NT2/D1 (cell line): ENCODE measurements at regions not wholly inside any gene's neighbourhood (a gene's known extent, or its start where the extent isn't known, plus 50 kb on each side); places are given as distances from the start of the nearest gene placed in this dataset.
"Not testable (repeated sequence)": the region's sequence is repeated elsewhere in the genome, so short reads cannot be mapped to it uniquely, and the experiment has no call there.

Experiments
- DNase-seq: peaks from one replicate; pipeline ENCODE4 v3.0.0-alpha.2; 2011; ENCODE audit warnings: low read depth, low spot score
- H3K27me3 ChIP-seq: 2 replicates; pipeline ENCODE4 v1.6.0; 2011; ENCODE audit warnings: mild to moderate bottlenecking; ENCODE audit not compliant: insufficient read length, insufficient read depth
- H3K36me3 ChIP-seq: 2 replicates; pipeline ENCODE4 v1.6.1; 2011; ENCODE audit warnings: mild to moderate bottlenecking, low read length, mixed read lengths; ENCODE audit not compliant: insufficient read depth, insufficient read length
- H3K4me1 ChIP-seq: 2 replicates; pipeline ENCODE4 v1.5.1; 2011; ENCODE audit not compliant: insufficient read depth, insufficient read length
- H3K4me3 ChIP-seq: 2 replicates; pipeline ENCODE4 v1.5.1; 2011; ENCODE audit warnings: low read depth; ENCODE audit not compliant: insufficient read length
- H3K9ac ChIP-seq: 2 replicates; pipeline ENCODE4 v1.6.0; 2011; ENCODE audit warnings: low read depth; ENCODE audit not compliant: insufficient read length
- H3K9me3 ChIP-seq: 2 replicates; pipeline ENCODE4 v1.5.1; 2011; ENCODE audit warnings: mild to moderate bottlenecking, low read length; ENCODE audit not compliant: insufficient read depth
- SUZ12 ChIP-seq: IDR thresholded peaks from 2 replicates; pipeline ENCODE4 v1.6.1; 2011; ENCODE audit not compliant: insufficient read length, insufficient read depth; ENCODE audit errors: extremely low read depth
- YY1 ChIP-seq: IDR thresholded peaks from 2 replicates; pipeline ENCODE4 v1.6.1; 2011; ENCODE audit not compliant: insufficient read length, insufficient read depth
- ZNF274 ChIP-seq: IDR thresholded peaks from 2 replicates; pipeline ENCODE4 v1.6.1; 2011; ENCODE audit warnings: mild to moderate bottlenecking, low read depth, low read length

GRCh38 chrX:139388254-139388653 is 142.3 kb upstream of the F9 start:
- DNase-seq = no peak
- no peaks in the 10 kb centered on the region for H3K27me3 ChIP-seq
- no peaks in the 10 kb centered on the region for H3K4me1 ChIP-seq
- H3K4me3 ChIP-seq = no peak overlapping the region
- TF ChIP-seq SUZ12 (no peak), YY1 (no peak), ZNF274 (no peak)
- no peak overlapping the region for H3K9ac ChIP-seq
- H3K9me3 ChIP-seq = no peaks in the 10 kb centered on the region
- H3K36me3 ChIP-seq = no peaks in the 10 kb centered on the region

- H3K9ac ChIP-seq = no peak overlapping the region
- TF ChIP-seq ZNF274 = no peak
- no peak for TF ChIP-seq SUZ12
- no peak for TF ChIP-seq YY1
- no peaks in the 10 kb centered on the region for H3K9me3 ChIP-seq
- no peaks in the 10 kb centered on the region for H3K36me3 ChIP-seq
- no peak for DNase-seq
- H3K4me3 ChIP-seq = no peak overlapping the region
- H3K4me1 ChIP-seq = no peaks in the 10 kb centered on the region
- H3K27me3 ChIP-seq = no peaks in the 10 kb centered on the region
Measured at GRCh38 chrX:139382529-139382928, 148.0 kb upstream of the F9 start.

DNA sequence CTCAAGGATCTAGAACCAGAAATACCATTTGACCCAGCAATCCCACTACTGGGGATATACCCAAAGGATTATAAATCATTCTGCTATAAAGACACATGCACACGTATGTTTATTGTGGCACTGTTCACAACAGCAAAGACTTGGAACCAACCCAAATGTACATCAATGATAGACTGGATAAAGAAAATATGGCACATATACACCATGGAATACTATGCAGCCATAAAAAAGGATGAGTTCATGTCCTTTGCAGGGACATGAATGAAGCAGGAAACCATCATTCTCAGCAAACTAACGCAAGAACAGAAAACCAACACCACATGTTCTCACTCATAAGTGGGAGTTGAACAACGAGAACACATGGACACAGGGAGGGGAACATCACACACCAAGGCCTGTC is 154.0 kb upstream of the F9 start:
- not testable (repeated sequence) for H3K4me1 ChIP-seq, H3K9me3 ChIP-seq, H3K36me3 ChIP-seq, H3K9ac ChIP-seq, H3K4me3 ChIP-seq, H3K27me3 ChIP-seq, DNase-seq

- Histone ChIP-seq H3K36me3 (no peaks in the 10 kb centered on the region), H3K27me3 (no peaks in the 10 kb centered on the region)
- no peak for TF ChIP-seq YY1
- TF ChIP-seq ZNF274 = no peak
- TF ChIP-seq SUZ12 = no peak
Measured at GRCh38 chrX:139360356-139360755, 170.2 kb upstream of the F9 start.

DNA sequence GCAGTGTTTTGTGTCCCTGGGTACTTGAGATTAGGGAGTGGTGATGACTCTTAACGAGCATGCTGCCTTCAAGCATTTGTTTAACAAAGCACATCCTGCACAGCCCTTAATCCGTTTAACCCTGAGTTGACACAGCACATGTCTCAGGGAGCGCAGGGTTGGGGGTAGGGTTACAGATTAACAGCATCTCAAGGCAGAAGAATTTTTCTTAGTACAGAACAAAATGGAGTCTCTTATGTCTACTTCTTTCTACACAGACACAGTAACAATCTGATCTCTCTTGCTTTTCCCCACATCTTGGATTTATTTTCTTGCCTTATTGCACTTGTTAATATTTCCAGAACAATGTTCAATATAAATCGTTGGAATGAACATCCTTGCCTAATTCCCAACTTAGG is 187.9 kb upstream of the F9 start:
- not testable (repeated sequence) for H3K36me3 ChIP-seq, H3K27me3 ChIP-seq, H3K4me1 ChIP-seq, H3K9ac ChIP-seq, H3K4me3 ChIP-seq, H3K9me3 ChIP-seq
- DNase-seq = peak; percentile 27

More at GRCh38 chrX:139360356-139360755, 170.2 kb upstream of the F9 start:
- Histone ChIP-seq H3K9me3 (no peaks in the 10 kb centered on the region), H3K9ac (no peak overlapping the region), H3K4me3 (no peak overlapping the region), H3K4me1 (no peaks in the 10 kb centered on the region)
- DNase-seq = no peak

DNA sequence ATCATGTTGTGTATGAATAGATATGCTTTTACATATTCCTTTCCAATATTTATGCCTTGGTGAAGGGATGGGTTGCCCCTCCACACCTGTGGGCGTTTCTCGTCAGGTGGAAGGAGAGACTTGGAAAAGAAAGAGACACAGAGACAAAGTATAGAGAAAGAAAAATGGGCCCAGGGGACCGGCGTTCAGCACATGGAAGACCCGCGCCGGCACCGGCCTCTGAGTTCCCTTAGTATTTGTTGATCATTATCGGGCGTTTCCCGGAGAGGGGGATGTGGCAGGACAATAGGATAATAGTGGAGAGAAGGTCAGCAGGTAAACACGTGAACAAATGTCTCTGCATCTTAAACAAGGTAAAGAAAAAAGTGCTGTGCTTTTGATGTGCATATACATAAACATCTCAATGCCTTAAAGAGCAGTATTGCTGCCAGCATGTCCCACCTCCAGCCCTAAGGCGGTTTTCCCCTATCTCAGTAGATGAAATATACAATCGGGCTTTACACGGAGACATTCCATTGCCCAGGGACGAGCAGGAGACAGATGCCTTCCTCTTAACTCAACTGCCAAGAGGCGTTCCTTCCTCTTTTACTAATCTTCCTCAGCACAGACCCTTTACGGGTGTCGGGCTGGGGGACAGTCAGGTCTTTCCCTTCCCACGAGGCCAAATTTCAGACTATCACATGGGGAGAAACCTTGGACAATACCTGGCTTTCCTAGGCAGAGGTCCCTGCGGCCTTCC is 188.5 kb upstream of the F9 start:
- not testable (repeated sequence) for H3K36me3 ChIP-seq, H3K4me3 ChIP-seq, H3K4me1 ChIP-seq, DNase-seq, H3K9ac ChIP-seq, H3K9me3 ChIP-seq, H3K27me3 ChIP-seq

- no peak for DNase-seq
- no peak overlapping the region for H3K9ac ChIP-seq
- H3K36me3 ChIP-seq = no peaks in the 10 kb centered on the region
- H3K4me1 ChIP-seq = no peaks in the 10 kb centered on the region
- TF ChIP-seq SUZ12 (no peak), YY1 (no peak), ZNF274 (no peak)
- H3K9me3 ChIP-seq = no peaks in the 10 kb centered on the region
- no peak overlapping the region for H3K4me3 ChIP-seq
- H3K27me3 ChIP-seq = no peaks in the 10 kb centered on the region
Measured at GRCh38 chrX:139332441-139332840, 198.1 kb upstream of the F9 start.

- TF ChIP-seq SUZ12 (no peak), YY1 (no peak), ZNF274 (no peak)
- Histone ChIP-seq H3K4me3 (no peak overlapping the region), H3K9me3 (no peaks in the 10 kb centered on the region), H3K36me3 (no peaks in the 10 kb centered on the region), H3K9ac (no peak overlapping the region), H3K4me1 (no peaks in the 10 kb centered on the region), H3K27me3 (no peaks in the 10 kb centered on the region)
- no peak for DNase-seq
Measured at GRCh38 chrX:139327355-139327754, 203.2 kb upstream of the F9 start.
